HCT116 (cell line): ENCODE measurements at regions not wholly inside any gene's neighbourhood (a gene's known extent, or its start where the extent isn't known, plus 50 kb on each side); places are given as distances from the start of the nearest gene placed in this dataset.

Source experiments
- ATAC-seq: fragments of 200-7000 bp; cut with Tn5 transposase; 2 replicates; pipeline ENCODE4 v1.9.1; 2020; ENCODE audit warnings: mild to moderate bottlenecking, moderate library complexity
- BruUV-seq: library from RNA; stranded (reverse); fragments of 400-500 nt; replicated peaks from 2 replicates; lab custom pipeline; 2021; lab: Mats Ljungman, UMichigan
- CTCF ChIA-PET: fragments of 300-600 bp; sonication (Branson Sonifier 250); formaldehyde crosslinking; loops from one replicate; lab custom pipeline; 2021; ENCODE audit warnings: antibody characterized with exemption; lab: Charles Lee
- POLR2A ChIA-PET: fragments of 300-600, 350-600 bp; sonication (Branson Sonifier 250); formaldehyde crosslinking; loops from one replicate; lab custom pipeline; 2021; ENCODE audit warnings: antibody characterized with exemption; lab: Charles Lee
- RAD21 ChIA-PET, 2 experiments: fragments of 300-600 bp; sonication (Branson Sonifier 250); formaldehyde crosslinking; loops; one replicate each; lab custom pipeline; 2023; ENCODE audit warnings: low total read pairs in 2 of 2; ENCODE audit not compliant: uncharacterized antibody in 2 of 2, unreplicated experiment in 2 of 2, low non-redundant PET in 1 of 2; lab: Charles Lee
- DNase-seq: peaks from one replicate; pipeline ENCODE4 v3.0.0-alpha.2; 2010; ENCODE audit warnings: low read depth, low spot score
- H2AFZ ChIP-seq: fragments of 200-600 bp; shearing (Covaris generic), sonication (generic); 2 replicates; pipeline ENCODE4 v1.6.1; 2017; ENCODE audit warnings: low read depth, mixed run types, mixed read lengths, antibody characterized with exemption, low read length; ENCODE audit not compliant: poor library complexity, severe bottlenecking
- H3K27ac ChIP-seq: 2 replicates; pipeline ENCODE4 v1.5.1; 2012; ENCODE audit warnings: low read depth, low read length
- H3K27me3 ChIP-seq: fragments of 200-600 bp; sonication (generic); 2 replicates; pipeline ENCODE4 v1.6.1; 2016; ENCODE audit warnings: mixed run types, low read length, mixed read lengths; ENCODE audit not compliant: insufficient read depth
- H3K36me3 ChIP-seq, 2 experiments: fragments of 200-500 bp in 1 of 2; fragments of 200-600 bp in 1 of 2; sonication (Bioruptor generic) in 1 of 2; sonication (generic) in 1 of 2; 2 replicates each; pipeline versions ENCODE4 v1.5.1 to v1.6.1; 2014 to 2016; ENCODE audit warnings: low read length in 2 of 2, inconsistent platforms in 1 of 2, mixed read lengths in 1 of 2, mixed run types in 1 of 2; ENCODE audit not compliant: insufficient read depth in 2 of 2, control insufficient read depth in 1 of 2
- H3K4me1 ChIP-seq, 2 experiments: fragments of 200-600 bp in 1 of 2; sonication (generic) in 1 of 2; 2 replicates each; pipeline versions ENCODE4 v1.5.1 to v1.6.1; 2012 to 2017; ENCODE audit warnings: low read length in 2 of 2, inconsistent platforms in 1 of 2, mild to moderate bottlenecking in 1 of 2, mixed read lengths in 1 of 2, mixed run types in 1 of 2, moderate library complexity in 1 of 2; ENCODE audit not compliant: insufficient read depth in 2 of 2, control insufficient read depth in 1 of 2
- H3K4me2 ChIP-seq: fragments of 200-600 bp; sonication (generic); 2 replicates; pipeline ENCODE4 v1.6.1; 2017; ENCODE audit warnings: mixed run types, low read length, mixed read lengths
- H3K4me3 ChIP-seq, 2 experiments: fragments of 200-600 bp in 1 of 2; sonication (generic) in 1 of 2; replicated peaks in 1 of 2; 2 replicates each; pipeline ENCODE4 v1.5.1; 2011 to 2016; ENCODE audit warnings: low read length in 2 of 2, control low read depth in 1 of 2, low read depth in 1 of 2, mild to moderate bottlenecking in 1 of 2, mixed read lengths in 1 of 2, mixed run types in 1 of 2
- H3K79me2 ChIP-seq: fragments of 200-600 bp; sonication (generic); 2 replicates; pipeline ENCODE4 v1.6.1; 2017; ENCODE audit warnings: mild to moderate bottlenecking, mixed run types, low read length, moderate library complexity, mixed read lengths; ENCODE audit not compliant: insufficient read depth
- H3K9ac ChIP-seq: fragments of 200-600 bp; sonication (generic); 2 replicates; pipeline ENCODE4 v1.6.1; 2016; ENCODE audit warnings: low read length, mixed read lengths
- H3K9me2 ChIP-seq: fragments of 200-600 bp; sonication (generic), shearing (Covaris generic); 2 replicates; pipeline ENCODE4 v1.6.1; 2017; ENCODE audit warnings: mixed run types, mild to moderate bottlenecking, moderate library complexity; ENCODE audit not compliant: insufficient read depth
- H3K9me3 ChIP-seq, 2 experiments: fragments of 200-500 bp in 1 of 2; fragments of 200-600 bp in 1 of 2; sonication (Bioruptor generic) in 1 of 2; sonication (generic) in 1 of 2; 2 replicates each; pipeline ENCODE4 v1.6.1; 2014 to 2017; ENCODE audit warnings: low read length in 2 of 2, mixed read lengths in 2 of 2, inconsistent platforms in 1 of 2, low read depth in 1 of 2, mild to moderate bottlenecking in 1 of 2, mixed run types in 1 of 2, moderate library complexity in 1 of 2; ENCODE audit not compliant: control insufficient read depth in 1 of 2, insufficient read depth in 1 of 2
- H4K20me1 ChIP-seq: fragments of 200-600 bp; sonication (generic), shearing (Covaris generic); 2 replicates; pipeline ENCODE4 v1.6.1; 2017; ENCODE audit warnings: mixed run types, mild to moderate bottlenecking, moderate library complexity; ENCODE audit not compliant: insufficient read depth
- CEBPB ChIP-seq: IDR thresholded peaks from 2 replicates; pipeline ENCODE4 v1.6.1; 2012; ENCODE audit warnings: low read depth
- EGR1 ChIP-seq: IDR thresholded peaks from 2 replicates; pipeline ENCODE4 v1.6.1; 2012; ENCODE audit warnings: low read depth
- EZH2 ChIP-seq: fragments of 200-600 bp; sonication (generic); IDR thresholded peaks from 2 replicates; pipeline ENCODE4 v1.6.1; 2017; ENCODE audit warnings: antibody characterized with exemption, mixed run types
- EZH2phosphoT487 ChIP-seq: fragments of 200-600 bp; IDR thresholded peaks from 2 replicates; pipeline ENCODE4 v1.6.1; 2018; ENCODE audit warnings: antibody characterized with exemption, borderline replicate concordance
- SP1 ChIP-seq: IDR thresholded peaks from 2 replicates; pipeline ENCODE4 v1.6.1; 2012; ENCODE audit warnings: low read depth
- TCF7L2 ChIP-seq: IDR thresholded peaks from 2 replicates; pipeline ENCODE4 v1.7.0; 2011; ENCODE audit warnings: borderline replicate concordance, inconsistent platforms; ENCODE audit not compliant: insufficient read depth, insufficient read length; ENCODE audit errors: extremely low read depth
- intact Hi-C: fragments of 100-400 bp; cut with micrococcal nuclease; formaldehyde crosslinking; loops from 2 replicates; pipeline ENCODE4 v1.10.0; 2022
- TF ChIP-seq, protein P1 (sequence below): IDR thresholded peaks from 2 replicates; pipeline ENCODE4 v1.6.1; 2012; ENCODE audit warnings: low read depth
- TF ChIP-seq, protein P2 (sequence below), 3 experiments: fragments of 200-600 bp in 1 of 3; sonication (generic) in 1 of 3; IDR thresholded peaks in 2 of 3; conservative IDR thresholded peaks in 1 of 3; 2 replicates each; pipeline ENCODE4 v1.5.1; 2012 to 2017; ENCODE audit warnings: low read depth in 2 of 3, low read length in 2 of 3, antibody characterized with exemption in 1 of 3, borderline replicate concordance in 1 of 3, control low read depth in 1 of 3, mild to moderate bottlenecking in 1 of 3, mixed read lengths in 1 of 3, mixed run types in 1 of 3, moderate library complexity in 1 of 3; ENCODE audit not compliant: insufficient read depth in 1 of 3

DNA sequence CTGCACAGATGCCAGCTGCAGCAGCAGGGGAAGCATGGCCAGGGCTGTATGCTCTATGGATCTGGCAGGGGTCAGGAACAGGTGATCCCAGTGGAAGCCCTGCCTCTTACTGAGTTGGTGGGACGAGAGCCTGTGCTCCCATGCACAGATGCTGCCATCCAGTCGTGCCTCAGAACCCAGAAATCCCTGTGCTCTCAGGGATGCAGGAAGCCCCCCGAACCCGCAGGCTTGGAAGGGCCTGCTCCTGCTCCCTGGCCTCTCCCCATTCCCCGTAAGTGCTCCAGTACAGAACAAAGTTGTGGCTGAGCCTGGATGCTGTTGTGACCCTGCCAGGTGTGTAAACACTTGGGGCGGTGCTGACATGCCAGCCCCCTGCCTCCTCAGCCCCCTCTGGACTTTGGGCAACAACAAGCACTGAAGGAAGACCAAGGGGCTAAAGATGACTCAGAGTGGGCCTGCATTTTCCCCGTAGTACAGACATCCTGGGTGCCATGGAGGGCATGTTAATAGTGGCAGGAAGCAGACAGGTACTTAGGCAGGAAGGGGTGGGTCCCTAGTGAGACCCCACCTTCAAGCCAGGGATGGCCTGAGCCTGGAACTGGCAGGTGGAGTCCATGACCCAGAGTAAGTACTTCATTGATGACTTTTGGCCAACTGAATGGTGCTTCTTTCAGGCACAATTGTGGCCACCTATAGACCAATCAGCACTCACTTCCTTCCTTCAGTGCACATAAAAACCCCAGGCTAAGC lies 1640.7 kb downstream of the C4orf33 start:
- DNase-seq (no peak), ATAC-seq (no peak)
- H3K9me3 ChIP-seq, result no peaks in the 10 kb centered on the region
- no peaks in the 10 kb centered on the region for H3K9me2 ChIP-seq
- BruUV-seq, result no TSS peak
- H2AFZ ChIP-seq, result no peak overlapping the region
- H4K20me1 ChIP-seq, result no peaks in the 10 kb centered on the region
- no peaks in the 10 kb centered on the region for H3K27me3 ChIP-seq
- H3K4me2 ChIP-seq, result no peak overlapping the region
- no peaks in the 10 kb centered on the region for H3K36me3 ChIP-seq
- intact Hi-C loops, result no loop called here
- CTCF ChIA-PET, result no interaction called here
- no peaks in the 10 kb centered on the region for H3K79me2 ChIP-seq
- TF ChIP-seq, protein P1, sequence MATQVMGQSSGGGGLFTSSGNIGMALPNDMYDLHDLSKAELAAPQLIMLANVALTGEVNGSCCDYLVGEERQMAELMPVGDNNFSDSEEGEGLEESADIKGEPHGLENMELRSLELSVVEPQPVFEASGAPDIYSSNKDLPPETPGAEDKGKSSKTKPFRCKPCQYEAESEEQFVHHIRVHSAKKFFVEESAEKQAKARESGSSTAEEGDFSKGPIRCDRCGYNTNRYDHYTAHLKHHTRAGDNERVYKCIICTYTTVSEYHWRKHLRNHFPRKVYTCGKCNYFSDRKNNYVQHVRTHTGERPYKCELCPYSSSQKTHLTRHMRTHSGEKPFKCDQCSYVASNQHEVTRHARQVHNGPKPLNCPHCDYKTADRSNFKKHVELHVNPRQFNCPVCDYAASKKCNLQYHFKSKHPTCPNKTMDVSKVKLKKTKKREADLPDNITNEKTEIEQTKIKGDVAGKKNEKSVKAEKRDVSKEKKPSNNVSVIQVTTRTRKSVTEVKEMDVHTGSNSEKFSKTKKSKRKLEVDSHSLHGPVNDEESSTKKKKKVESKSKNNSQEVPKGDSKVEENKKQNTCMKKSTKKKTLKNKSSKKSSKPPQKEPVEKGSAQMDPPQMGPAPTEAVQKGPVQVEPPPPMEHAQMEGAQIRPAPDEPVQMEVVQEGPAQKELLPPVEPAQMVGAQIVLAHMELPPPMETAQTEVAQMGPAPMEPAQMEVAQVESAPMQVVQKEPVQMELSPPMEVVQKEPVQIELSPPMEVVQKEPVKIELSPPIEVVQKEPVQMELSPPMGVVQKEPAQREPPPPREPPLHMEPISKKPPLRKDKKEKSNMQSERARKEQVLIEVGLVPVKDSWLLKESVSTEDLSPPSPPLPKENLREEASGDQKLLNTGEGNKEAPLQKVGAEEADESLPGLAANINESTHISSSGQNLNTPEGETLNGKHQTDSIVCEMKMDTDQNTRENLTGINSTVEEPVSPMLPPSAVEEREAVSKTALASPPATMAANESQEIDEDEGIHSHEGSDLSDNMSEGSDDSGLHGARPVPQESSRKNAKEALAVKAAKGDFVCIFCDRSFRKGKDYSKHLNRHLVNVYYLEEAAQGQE, result no peak
- TF ChIP-seq SP1 (no peak), EGR1 (no peak), EZH2phosphoT487 (no peak), TCF7L2 (no peak), EZH2 (no peak), CEBPB (no peak)
- TF ChIP-seq, protein P2, sequence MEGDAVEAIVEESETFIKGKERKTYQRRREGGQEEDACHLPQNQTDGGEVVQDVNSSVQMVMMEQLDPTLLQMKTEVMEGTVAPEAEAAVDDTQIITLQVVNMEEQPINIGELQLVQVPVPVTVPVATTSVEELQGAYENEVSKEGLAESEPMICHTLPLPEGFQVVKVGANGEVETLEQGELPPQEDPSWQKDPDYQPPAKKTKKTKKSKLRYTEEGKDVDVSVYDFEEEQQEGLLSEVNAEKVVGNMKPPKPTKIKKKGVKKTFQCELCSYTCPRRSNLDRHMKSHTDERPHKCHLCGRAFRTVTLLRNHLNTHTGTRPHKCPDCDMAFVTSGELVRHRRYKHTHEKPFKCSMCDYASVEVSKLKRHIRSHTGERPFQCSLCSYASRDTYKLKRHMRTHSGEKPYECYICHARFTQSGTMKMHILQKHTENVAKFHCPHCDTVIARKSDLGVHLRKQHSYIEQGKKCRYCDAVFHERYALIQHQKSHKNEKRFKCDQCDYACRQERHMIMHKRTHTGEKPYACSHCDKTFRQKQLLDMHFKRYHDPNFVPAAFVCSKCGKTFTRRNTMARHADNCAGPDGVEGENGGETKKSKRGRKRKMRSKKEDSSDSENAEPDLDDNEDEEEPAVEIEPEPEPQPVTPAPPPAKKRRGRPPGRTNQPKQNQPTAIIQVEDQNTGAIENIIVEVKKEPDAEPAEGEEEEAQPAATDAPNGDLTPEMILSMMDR (IDR thresholded peaks at IDR 0.05 in 2 of 3, conservative IDR thresholded peaks at IDR 0.05 in 1 of 3; ENCODE audit: borderline replicate concordance in 1 of 3, insufficient read depth in 1 of 3, low read depth in 2 of 3, low read length in 2 of 3), result no peak
- POLR2A ChIA-PET, result no interaction called here
- H3K27ac ChIP-seq, result no peak overlapping the region
- H3K9ac ChIP-seq, result no peak overlapping the region
- RAD21 ChIA-PET, result no interaction called here
- no peaks in the 10 kb centered on the region for H3K4me1 ChIP-seq
- no peak overlapping the region for H3K4me3 ChIP-seq
